Endothelial cell of umbilical vein (primary cell): ENCODE measurements at regions not wholly inside any gene's neighbourhood (a gene's known extent, or its start where the extent isn't known, plus 50 kb on each side); places are given as distances from the start of the nearest gene placed in this dataset.

Experiments
- BruUV-seq: library from RNA; stranded (reverse); fragments of 400-500 nt; replicated peaks from 2 replicates; lab custom pipeline; 2021; lab: Mats Ljungman, UMichigan
- CTCF ChIA-PET: fragments of 300-600, 350-600 bp; sonication (Branson Sonifier 250); formaldehyde crosslinking; loops from one replicate; lab custom pipeline; 2021; ENCODE audit warnings: antibody characterized with exemption, inconsistent platforms; lab: Charles Lee
- POLR2A ChIA-PET: fragments of 300-600, 350-600 bp; sonication (Branson Sonifier 250); formaldehyde crosslinking; loops from one replicate; lab custom pipeline; 2021; ENCODE audit warnings: antibody characterized with exemption, inconsistent platforms; lab: Charles Lee
- DNase-seq: peaks from one replicate; pipeline ENCODE4 v3.0.0-alpha.2; 2011; ENCODE audit warnings: low read depth, low spot score
- FAIRE-seq: peaks from 2 replicates; lab custom pipeline; 2011; peaks lifted over from hg19 to GRCh38; lab: Jason Lieb, UNC
- H2AFZ ChIP-seq: 2 replicates; pipeline ENCODE4 v1.6.0; 2012; ENCODE audit warnings: low read depth, low read length, control low read depth, inconsistent platforms
- H3K27ac ChIP-seq: 2 replicates; pipeline ENCODE4 v1.5.1; 2011; ENCODE audit warnings: low read depth, mild to moderate bottlenecking, control low read depth, low read length, moderate library complexity; ENCODE audit not compliant: insufficient read depth
- H3K27me3 ChIP-seq, 2 experiments: 2 replicates each; pipeline versions ENCODE4 v1.6.0 to v1.6.1; 2011; ENCODE audit warnings: low read length in 2 of 2, mixed read lengths in 1 of 2; ENCODE audit not compliant: control insufficient read depth in 2 of 2, insufficient read depth in 2 of 2
- H3K36me3 ChIP-seq, 2 experiments: 2 replicates in 1 of 2; 3 replicates in 1 of 2; pipeline ENCODE4 v1.5.1; 2011; ENCODE audit warnings: low read length in 2 of 2, mild to moderate bottlenecking in 1 of 2, moderate library complexity in 1 of 2; ENCODE audit not compliant: control insufficient read depth in 2 of 2, insufficient read depth in 2 of 2; ENCODE audit errors: extremely low read depth in 1 of 2
- H3K4me1 ChIP-seq: 3 replicates; pipeline ENCODE4 v1.5.1; 2011; ENCODE audit warnings: mild to moderate bottlenecking, low read length; ENCODE audit not compliant: control insufficient read depth, insufficient read depth; ENCODE audit errors: extremely low read depth
- H3K4me2 ChIP-seq: 2 replicates; pipeline ENCODE4 v1.6.1; 2011; ENCODE audit warnings: low read length, control low read depth, mixed read lengths; ENCODE audit not compliant: insufficient read depth
- H3K4me3 ChIP-seq, 3 experiments: fragments of 200-600 bp in 1 of 3; sonication (generic), shearing (Covaris generic) in 1 of 3; replicated peaks in 1 of 3; 2 replicates each; pipeline ENCODE4 v1.5.1; 2011 to 2016; ENCODE audit warnings: control low read depth in 3 of 3, low read length in 3 of 3, mild to moderate bottlenecking in 2 of 3, inconsistent platforms in 1 of 3, low read depth in 1 of 3, moderate library complexity in 1 of 3; ENCODE audit not compliant: insufficient read depth in 1 of 3
- H3K79me2 ChIP-seq: 2 replicates; pipeline ENCODE4 v1.6.0; 2012; ENCODE audit warnings: low read length, inconsistent platforms; ENCODE audit not compliant: control insufficient read depth, insufficient read depth
- H3K9ac ChIP-seq: replicated peaks from 2 replicates; pipeline ENCODE3; 2011; ENCODE audit warnings: low read length, control low read depth; ENCODE audit not compliant: insufficient read depth; ENCODE audit errors: extremely low read depth
- H3K9me1 ChIP-seq: replicated peaks from 3 replicates; pipeline ENCODE4 v1.6.0; 2011; ENCODE audit warnings: mild to moderate bottlenecking, low read length; ENCODE audit not compliant: control insufficient read depth, insufficient read depth; ENCODE audit errors: extremely low read depth
- H3K9me3 ChIP-seq: replicated peaks from 2 replicates; pipeline ENCODE4 v1.5.1; 2012; ENCODE audit warnings: low read length, inconsistent platforms; ENCODE audit not compliant: control insufficient read depth, insufficient read depth
- H4K20me1 ChIP-seq: replicated peaks from 2 replicates; pipeline ENCODE3; 2011; ENCODE audit warnings: mild to moderate bottlenecking, low read length; ENCODE audit not compliant: control insufficient read depth, insufficient read depth; ENCODE audit errors: extremely low read depth
- FOS ChIP-seq: IDR thresholded peaks from 2 replicates; pipeline ENCODE4 v1.6.1; 2011; ENCODE audit warnings: mild to moderate bottlenecking, low read length, moderate library complexity, borderline replicate concordance; ENCODE audit not compliant: insufficient read depth
- GATA2 ChIP-seq: IDR thresholded peaks from 2 replicates; pipeline ENCODE4 v1.7.0; 2011; ENCODE audit warnings: low read depth, mild to moderate bottlenecking, moderate library complexity, mixed read lengths, low read length; ENCODE audit not compliant: insufficient read length, insufficient read depth
- JUN ChIP-seq: IDR thresholded peaks from 2 replicates; pipeline ENCODE4 v1.6.1; 2011; ENCODE audit warnings: borderline replicate concordance, low read depth; ENCODE audit not compliant: insufficient read length, insufficient read depth
- dilution Hi-C: fragments of 300-500 bp; cut with MboI; formaldehyde crosslinking; loops from one replicate; pipeline ENCODE4 v1.15.0; 2019; ENCODE audit warnings: low sequenced_read_pairs; ENCODE audit not compliant: extremely low pct_ligation_motif_present
- intact Hi-C: fragments of 100-400 bp; cut with micrococcal nuclease; formaldehyde crosslinking; loops from one replicate; pipeline ENCODE4 v1.10.0; 2022
- TF ChIP-seq, protein P1 (sequence below), 2 donors: IDR thresholded peaks; 1 replicate in 1 of 2; 2 replicates in 1 of 2; pipeline ENCODE4 v1.5.1; 2011; ENCODE audit warnings: low read length in 2 of 2, mild to moderate bottlenecking in 2 of 2, moderate library complexity in 2 of 2, control low read depth in 1 of 2, inconsistent platforms in 1 of 2, low read depth in 1 of 2; ENCODE audit not compliant: insufficient read depth in 1 of 2; ENCODE audit errors: extremely low read depth in 1 of 2
- TF ChIP-seq, protein P2 (sequence below): IDR thresholded peaks from 2 replicates; pipeline ENCODE4 v1.6.1; 2011; ENCODE audit not compliant: insufficient read depth, insufficient read length

DNA sequence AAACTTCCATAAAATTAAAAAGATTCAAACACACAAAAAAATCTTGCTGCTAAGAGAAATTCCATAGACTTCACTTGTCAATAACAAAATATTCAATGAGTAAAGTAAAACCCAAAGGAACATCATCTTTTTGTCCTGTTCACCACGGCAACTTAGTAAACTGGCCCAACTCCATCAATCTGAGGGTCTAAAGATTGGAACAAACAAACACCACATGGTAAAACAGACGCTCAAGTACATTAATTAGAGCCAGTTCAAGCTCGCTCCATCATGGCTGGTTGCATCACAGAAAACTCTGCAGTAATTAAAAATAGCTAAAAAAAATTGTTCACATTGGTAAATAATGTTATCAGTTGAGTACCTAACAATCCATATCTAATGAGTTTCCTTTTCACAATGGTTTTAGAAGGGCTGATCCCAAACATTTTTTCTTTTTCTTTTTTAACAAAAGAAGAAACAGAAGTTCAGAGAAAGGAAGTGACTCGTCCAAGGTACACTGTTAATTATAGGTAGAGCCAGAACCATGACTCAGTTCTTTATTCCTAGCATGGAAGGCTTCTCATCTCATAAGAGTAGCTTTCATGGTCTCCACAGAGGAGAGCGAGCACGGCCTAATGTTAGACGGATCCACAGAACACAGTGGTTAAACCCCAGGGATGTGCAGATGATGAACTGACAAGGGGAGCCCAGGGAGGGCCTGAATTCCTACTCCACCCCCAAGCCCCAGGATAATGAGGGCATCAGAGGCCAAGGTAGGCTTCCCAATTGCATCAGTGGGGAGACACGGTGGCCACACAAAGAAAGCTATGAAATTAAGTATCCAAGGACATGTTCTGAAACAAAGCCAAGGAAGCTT is 79.2 kb upstream of the ARHGEF3 start:
- peak overlapping the region; percentile 19 for H3K4me2 ChIP-seq
- H3K4me3 ChIP-seq: no peak overlapping the region
- TF ChIP-seq FOS (peak; percentile 41), GATA2 (no peak)

DNA sequence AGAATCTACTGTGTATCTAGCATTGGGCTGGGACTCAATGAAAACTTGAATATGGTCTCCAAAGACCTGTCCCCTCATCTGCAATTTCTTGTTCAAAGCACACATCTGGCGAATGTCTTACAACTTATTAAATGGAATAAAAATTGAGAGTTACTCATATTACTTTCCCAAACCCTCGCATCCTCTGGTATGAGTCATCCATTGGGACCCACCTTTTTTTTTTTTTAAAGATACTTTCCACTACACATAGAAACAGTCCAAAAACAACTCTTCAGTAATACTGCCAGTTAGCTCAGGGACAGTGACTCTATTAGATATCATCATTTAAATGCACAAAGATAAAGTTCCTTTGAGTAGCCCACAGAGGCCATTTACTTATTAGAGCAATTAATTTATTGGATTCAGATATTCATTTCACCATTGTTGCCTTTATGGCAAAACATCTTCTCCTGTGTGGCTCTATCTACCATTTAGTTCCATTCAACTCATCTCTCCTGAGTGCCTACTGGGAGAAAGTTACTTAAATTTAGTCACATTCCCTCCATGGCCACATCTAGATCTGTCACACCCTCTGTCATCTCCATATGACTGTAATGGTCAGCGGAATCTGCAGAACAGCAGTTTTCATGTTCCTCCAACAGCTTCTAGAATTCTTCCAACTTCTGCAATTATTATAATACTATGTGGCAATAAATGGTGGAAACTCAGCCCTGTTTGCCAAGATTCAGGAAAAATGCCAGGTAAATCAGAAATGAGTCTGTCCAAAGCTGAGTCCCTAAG is 77.9 kb upstream of the ARHGEF3 start:
- Histone ChIP-seq H3K4me1 (peaks cover 30% of the 10 kb centered on the region), H3K4me3 (no peak overlapping the region), H3K9me1 (no peaks in the 10 kb centered on the region), H3K79me2 (no peaks in the 10 kb centered on the region), H3K9me3 (no peaks in the 10 kb centered on the region), H3K36me3 (no peaks in the 10 kb centered on the region), H3K4me2 (no peak overlapping the region), H2AFZ (no peak overlapping the region), H3K27me3 (no peaks in the 10 kb centered on the region), H4K20me1 (no peaks in the 10 kb centered on the region), H3K9ac (no peak overlapping the region), H3K27ac (no peak overlapping the region)
- DNase-seq: peak; percentile 48
- TF ChIP-seq JUN (peak; percentile 49), GATA2 (no peak), FOS (peak; percentile 89)
- TF ChIP-seq, protein P1, sequence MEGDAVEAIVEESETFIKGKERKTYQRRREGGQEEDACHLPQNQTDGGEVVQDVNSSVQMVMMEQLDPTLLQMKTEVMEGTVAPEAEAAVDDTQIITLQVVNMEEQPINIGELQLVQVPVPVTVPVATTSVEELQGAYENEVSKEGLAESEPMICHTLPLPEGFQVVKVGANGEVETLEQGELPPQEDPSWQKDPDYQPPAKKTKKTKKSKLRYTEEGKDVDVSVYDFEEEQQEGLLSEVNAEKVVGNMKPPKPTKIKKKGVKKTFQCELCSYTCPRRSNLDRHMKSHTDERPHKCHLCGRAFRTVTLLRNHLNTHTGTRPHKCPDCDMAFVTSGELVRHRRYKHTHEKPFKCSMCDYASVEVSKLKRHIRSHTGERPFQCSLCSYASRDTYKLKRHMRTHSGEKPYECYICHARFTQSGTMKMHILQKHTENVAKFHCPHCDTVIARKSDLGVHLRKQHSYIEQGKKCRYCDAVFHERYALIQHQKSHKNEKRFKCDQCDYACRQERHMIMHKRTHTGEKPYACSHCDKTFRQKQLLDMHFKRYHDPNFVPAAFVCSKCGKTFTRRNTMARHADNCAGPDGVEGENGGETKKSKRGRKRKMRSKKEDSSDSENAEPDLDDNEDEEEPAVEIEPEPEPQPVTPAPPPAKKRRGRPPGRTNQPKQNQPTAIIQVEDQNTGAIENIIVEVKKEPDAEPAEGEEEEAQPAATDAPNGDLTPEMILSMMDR (IDR thresholded peaks at IDR 0.05; ENCODE audit: extremely low read depth in 1 of 2, insufficient read depth in 1 of 2, low read depth in 1 of 2, low read length in 2 of 2): no peak
- TF ChIP-seq, protein P2, sequence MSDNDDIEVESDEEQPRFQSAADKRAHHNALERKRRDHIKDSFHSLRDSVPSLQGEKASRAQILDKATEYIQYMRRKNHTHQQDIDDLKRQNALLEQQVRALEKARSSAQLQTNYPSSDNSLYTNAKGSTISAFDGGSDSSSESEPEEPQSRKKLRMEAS: no peak
- CTCF ChIA-PET: no interaction called here
- no TSS peak for BruUV-seq
- intact Hi-C loops (loop anchor here (5.0 kb wide), 1 partner anchor 38 kb away; no protein-coding TSS in a partner anchor), dilution Hi-C loops (no loop called here)
- POLR2A ChIA-PET: no interaction called here
- no peak for FAIRE-seq

More for the DNA sequence above, 79.2 kb upstream of the ARHGEF3 start:
- H2AFZ ChIP-seq: no peak overlapping the region
- H3K9me3 ChIP-seq: no peaks in the 10 kb centered on the region
- no peaks in the 10 kb centered on the region for H4K20me1 ChIP-seq
- no peak for FAIRE-seq
- peak; percentile 17 for DNase-seq
- no peak overlapping the region for H3K27ac ChIP-seq
- H3K36me3 ChIP-seq: no peaks in the 10 kb centered on the region
- H3K79me2 ChIP-seq: no peaks in the 10 kb centered on the region
- H3K27me3 ChIP-seq: no peaks in the 10 kb centered on the region
- H3K4me1 ChIP-seq: peaks cover 30% of the 10 kb centered on the region
- H3K9me1 ChIP-seq: no peaks in the 10 kb centered on the region
- ChIA-PET POLR2A (no interaction called here), CTCF (interaction anchor here (0.7 to 0.8 kb wide), 2 partner anchors 8 to 108 kb away, joined by 3 read pairs; no protein-coding TSS in a partner anchor)
- intact Hi-C loops (no loop called here), dilution Hi-C loops (no loop called here)
- BruUV-seq: no TSS peak
- no peak overlapping the region for H3K9ac ChIP-seq
